Nephron (organoid): ENCODE measurements at regions not wholly inside any gene's neighbourhood (a gene's known extent, or its start where the extent isn't known, plus 50 kb on each side); places are given as distances from the start of the nearest gene placed in this dataset.
"Not testable (repeated sequence)": the region's sequence is repeated elsewhere in the genome, so short reads cannot be mapped to it uniquely, and the experiment has no call there.

Source experiments
- H3K27ac Mint-ChIP-seq, 3 experiments: 2 replicates each; pipeline ENCODE4 v1.8.0; 2020; ENCODE audit warnings: mixed read lengths in 3 of 3, mild to moderate bottlenecking in 2 of 3, moderate library complexity in 1 of 3
- H3K27me3 Mint-ChIP-seq: 2 replicates; pipeline ENCODE4 v1.8.0; 2021; ENCODE audit warnings: low read depth, mild to moderate bottlenecking, moderate library complexity, mixed read lengths
- H3K36me3 Mint-ChIP-seq: 2 replicates; pipeline ENCODE4 v1.8.0; 2020; ENCODE audit warnings: low read depth, mixed read lengths
- H3K4me1 Mint-ChIP-seq: 2 replicates; pipeline ENCODE4 v1.8.0; 2020; ENCODE audit warnings: mixed read lengths
- H3K4me3 Mint-ChIP-seq, 3 experiments: 2 replicates each; pipeline ENCODE4 v1.8.0; 2020; ENCODE audit warnings: mild to moderate bottlenecking in 3 of 3, mixed read lengths in 3 of 3, moderate library complexity in 2 of 3
- H3K9me3 Mint-ChIP-seq: 2 replicates; pipeline ENCODE4 v1.8.0; 2020; ENCODE audit warnings: mixed read lengths
- CTCF ChIP-seq, 3 experiments: fragments of 200-600 bp; sonication (generic); IDR thresholded peaks; one replicate each; pipeline ENCODE4 v1.5.0; 2021; ENCODE audit warnings: antibody characterized with exemption in 3 of 3; ENCODE audit not compliant: unreplicated experiment in 3 of 3

- H3K27me3 Mint-ChIP-seq, result peaks cover 16% of the 10 kb centered on the region
- no peak overlapping the region for H3K27ac Mint-ChIP-seq
Observed at GRCh38 chrX:531611-531936, 99.0 kb upstream of the SHOX start.

GRCh38 chrX:534804-535203 lies 95.8 kb upstream of the SHOX start:
- no peaks in the 10 kb centered on the region for H3K4me1 Mint-ChIP-seq
- no peak overlapping the region for H3K4me3 Mint-ChIP-seq
- peaks cover 4% of the 10 kb centered on the region for H3K9me3 Mint-ChIP-seq
- H3K27ac Mint-ChIP-seq, result no peak overlapping the region
- H3K36me3 Mint-ChIP-seq, result no peaks in the 10 kb centered on the region
- peaks cover 17% of the 10 kb centered on the region for H3K27me3 Mint-ChIP-seq
- no peak for TF ChIP-seq CTCF (IDR thresholded peaks at IDR 0.05; ENCODE audit: unreplicated experiment in 3 of 3)

More at GRCh38 chrX:531611-531936, 99.0 kb upstream of the SHOX start:
- H3K4me1 Mint-ChIP-seq, result no peaks in the 10 kb centered on the region
- H3K4me3 Mint-ChIP-seq, result no peak overlapping the region
- no peaks in the 10 kb centered on the region for H3K36me3 Mint-ChIP-seq
- H3K9me3 Mint-ChIP-seq, result peaks cover 8% of the 10 kb centered on the region
- TF ChIP-seq CTCF (IDR thresholded peaks at IDR 0.05; ENCODE audit: unreplicated experiment in 3 of 3), result no peak

- Mint-ChIP-seq H3K4me3 (no peak overlapping the region), H3K27ac (no peak overlapping the region), H3K4me1 (no peaks in the 10 kb centered on the region), H3K36me3 (no peaks in the 10 kb centered on the region), H3K27me3 (peaks cover 10% of the 10 kb centered on the region), H3K9me3 (no peaks in the 10 kb centered on the region)
- TF ChIP-seq CTCF (IDR thresholded peaks at IDR 0.05; ENCODE audit: unreplicated experiment in 3 of 3), result no peak
Observed at GRCh38 chrX:536616-537015, 94.0 kb upstream of the SHOX start.

GRCh38 chrX:537151-537550 lies 93.4 kb upstream of the SHOX start:
- TF ChIP-seq CTCF (IDR thresholded peaks at IDR 0.05; ENCODE audit: unreplicated experiment in 3 of 3), result no peak
- no peak overlapping the region for H3K4me3 Mint-ChIP-seq
- H3K4me1 Mint-ChIP-seq, result no peaks in the 10 kb centered on the region
- no peaks in the 10 kb centered on the region for H3K9me3 Mint-ChIP-seq
- H3K27me3 Mint-ChIP-seq, result peaks cover 10% of the 10 kb centered on the region
- H3K27ac Mint-ChIP-seq, result no peak overlapping the region
- no peaks in the 10 kb centered on the region for H3K36me3 Mint-ChIP-seq

- no peaks in the 10 kb centered on the region for H3K4me1 Mint-ChIP-seq
- H3K36me3 Mint-ChIP-seq, result no peaks in the 10 kb centered on the region
- H3K9me3 Mint-ChIP-seq, result no peaks in the 10 kb centered on the region
- no peak overlapping the region for H3K27ac Mint-ChIP-seq
- H3K4me3 Mint-ChIP-seq, result no peak overlapping the region
- peaks cover 10% of the 10 kb centered on the region for H3K27me3 Mint-ChIP-seq
- TF ChIP-seq CTCF (IDR thresholded peaks at IDR 0.05; ENCODE audit: unreplicated experiment in 3 of 3), result no peak
Observed at GRCh38 chrX:538311-538710, 92.3 kb upstream of the SHOX start.

- H3K36me3 Mint-ChIP-seq, H3K4me3 Mint-ChIP-seq, H3K27ac Mint-ChIP-seq, H3K9me3 Mint-ChIP-seq, H3K4me1 Mint-ChIP-seq: not testable (repeated sequence)
- H3K27me3 Mint-ChIP-seq, result peaks cover 13% of the 10 kb centered on the region
Observed at GRCh38 chrX:541006-541405, 89.6 kb upstream of the SHOX start.

- no peaks in the 10 kb centered on the region for H3K4me1 Mint-ChIP-seq
- H3K36me3 Mint-ChIP-seq, result no peaks in the 10 kb centered on the region
- no peak for TF ChIP-seq CTCF (IDR thresholded peaks at IDR 0.05; ENCODE audit: unreplicated experiment in 3 of 3)
- H3K27ac Mint-ChIP-seq, result no peak overlapping the region
- H3K9me3 Mint-ChIP-seq, result no peaks in the 10 kb centered on the region
- no peak overlapping the region for H3K4me3 Mint-ChIP-seq
- H3K27me3 Mint-ChIP-seq, result peaks cover 13% of the 10 kb centered on the region
Observed at GRCh38 chrX:542179-542578, 88.4 kb upstream of the SHOX start.
